Bronchial epithelial cell (primary cell): ENCODE measurements at regions not wholly inside any gene's neighbourhood (a gene's known extent, or its start where the extent isn't known, plus 50 kb on each side); places are given as distances from the start of the nearest gene placed in this dataset.
A peak's percentile ranks its signal among the peaks of the same experiment; 100 is the strongest.

Experiments
- DNase-seq: peaks from one replicate; pipeline ENCODE4 v3.0.0-alpha.2; 2010; ENCODE audit warnings: low read depth
- FAIRE-seq: peaks from 2 replicates; lab custom pipeline; 2011; peaks lifted over from hg19 to GRCh38; lab: Jason Lieb, UNC
- H3K27me3 ChIP-seq: 2 replicates; pipeline ENCODE4 v1.5.1; 2011; ENCODE audit warnings: low read length; ENCODE audit not compliant: control insufficient read depth, insufficient read depth
- H3K36me3 ChIP-seq: 2 replicates; pipeline ENCODE4 v1.5.1; 2011; ENCODE audit warnings: low read length; ENCODE audit not compliant: control insufficient read depth, insufficient read depth
- H3K4me3 ChIP-seq: 2 replicates; pipeline ENCODE4 v1.5.1; 2011; ENCODE audit warnings: mild to moderate bottlenecking, low read depth, low read length, control low read depth
- TF ChIP-seq, protein P1 (sequence below): IDR thresholded peaks from 2 replicates; pipeline ENCODE4 v1.5.1; 2011; ENCODE audit warnings: mild to moderate bottlenecking, moderate library complexity, low read length, control low read depth, inconsistent platforms; ENCODE audit not compliant: insufficient read depth, severe bottlenecking

DNA sequence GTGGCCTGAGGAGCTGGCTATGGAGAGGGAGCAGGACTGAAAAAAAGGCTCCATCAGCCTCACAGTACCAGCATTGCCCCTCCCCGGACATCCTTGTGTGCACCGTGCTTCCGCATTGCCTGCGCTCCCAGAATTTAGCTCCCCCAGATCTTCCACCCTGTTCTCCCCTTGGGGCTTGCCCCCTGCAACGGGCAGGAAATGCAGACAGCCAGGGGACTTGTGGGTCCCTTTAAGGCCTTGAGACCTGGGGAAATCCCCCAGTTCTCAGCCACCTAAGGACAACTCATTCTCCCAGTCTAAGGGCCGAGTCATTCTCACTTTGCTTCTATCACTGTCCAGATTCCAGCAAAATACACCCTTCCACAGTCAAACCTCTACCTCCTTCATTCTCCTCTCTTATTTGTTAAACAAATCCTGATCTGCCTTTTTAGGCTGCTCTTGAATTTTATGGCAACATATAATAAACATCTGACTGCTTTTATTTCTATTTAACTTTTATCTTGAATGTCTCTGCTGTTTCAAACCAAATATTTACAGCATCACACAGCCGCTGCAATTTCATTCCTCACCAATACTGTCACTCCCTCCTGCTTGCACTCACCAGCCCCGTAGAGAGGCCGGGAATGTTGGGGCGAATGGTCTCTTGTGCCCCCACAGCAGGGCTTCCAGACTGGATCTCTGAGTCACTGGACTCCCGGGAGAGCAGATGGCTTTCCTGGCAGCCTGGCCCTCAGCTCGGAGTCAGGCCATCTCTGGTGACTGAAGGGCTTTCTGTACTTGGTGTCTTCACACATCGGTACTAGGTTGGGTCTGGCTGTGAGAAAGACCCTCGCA lies 221.9 kb downstream of the TSHZ3 start:
- no peak for FAIRE-seq
- H3K36me3 ChIP-seq, result no peaks in the 10 kb centered on the region
- TF ChIP-seq, protein P1, sequence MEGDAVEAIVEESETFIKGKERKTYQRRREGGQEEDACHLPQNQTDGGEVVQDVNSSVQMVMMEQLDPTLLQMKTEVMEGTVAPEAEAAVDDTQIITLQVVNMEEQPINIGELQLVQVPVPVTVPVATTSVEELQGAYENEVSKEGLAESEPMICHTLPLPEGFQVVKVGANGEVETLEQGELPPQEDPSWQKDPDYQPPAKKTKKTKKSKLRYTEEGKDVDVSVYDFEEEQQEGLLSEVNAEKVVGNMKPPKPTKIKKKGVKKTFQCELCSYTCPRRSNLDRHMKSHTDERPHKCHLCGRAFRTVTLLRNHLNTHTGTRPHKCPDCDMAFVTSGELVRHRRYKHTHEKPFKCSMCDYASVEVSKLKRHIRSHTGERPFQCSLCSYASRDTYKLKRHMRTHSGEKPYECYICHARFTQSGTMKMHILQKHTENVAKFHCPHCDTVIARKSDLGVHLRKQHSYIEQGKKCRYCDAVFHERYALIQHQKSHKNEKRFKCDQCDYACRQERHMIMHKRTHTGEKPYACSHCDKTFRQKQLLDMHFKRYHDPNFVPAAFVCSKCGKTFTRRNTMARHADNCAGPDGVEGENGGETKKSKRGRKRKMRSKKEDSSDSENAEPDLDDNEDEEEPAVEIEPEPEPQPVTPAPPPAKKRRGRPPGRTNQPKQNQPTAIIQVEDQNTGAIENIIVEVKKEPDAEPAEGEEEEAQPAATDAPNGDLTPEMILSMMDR, result no peak
- peak; percentile 73 for DNase-seq
- H3K4me3 ChIP-seq, result no peak overlapping the region
- H3K27me3 ChIP-seq, result no peaks in the 10 kb centered on the region

DNA sequence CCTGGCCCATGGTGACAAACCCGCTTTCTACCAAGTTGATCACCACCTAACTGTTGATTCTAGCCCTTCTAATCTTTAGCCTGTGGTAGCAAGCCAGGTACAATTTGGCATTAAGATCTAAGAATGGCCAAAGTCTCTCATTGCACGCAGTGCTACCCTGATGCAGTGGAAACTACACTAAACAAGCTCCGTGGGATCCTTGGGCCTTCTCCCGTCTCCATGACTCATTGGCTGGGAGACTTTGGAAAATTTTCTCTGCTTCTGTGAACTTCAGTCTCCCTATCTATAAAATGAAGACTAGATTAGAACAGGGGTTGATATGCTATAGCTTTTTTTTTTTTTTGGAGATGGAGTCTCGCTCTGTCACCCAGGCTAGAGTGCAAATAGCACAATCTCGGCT lies 223.0 kb downstream of the TSHZ3 start:
- H3K27me3 ChIP-seq, result no peaks in the 10 kb centered on the region
- FAIRE-seq, result no peak
- TF ChIP-seq, protein P1, result no peak
- H3K36me3 ChIP-seq, result no peaks in the 10 kb centered on the region
- no peak for DNase-seq
- H3K4me3 ChIP-seq, result no peak overlapping the region

DNA sequence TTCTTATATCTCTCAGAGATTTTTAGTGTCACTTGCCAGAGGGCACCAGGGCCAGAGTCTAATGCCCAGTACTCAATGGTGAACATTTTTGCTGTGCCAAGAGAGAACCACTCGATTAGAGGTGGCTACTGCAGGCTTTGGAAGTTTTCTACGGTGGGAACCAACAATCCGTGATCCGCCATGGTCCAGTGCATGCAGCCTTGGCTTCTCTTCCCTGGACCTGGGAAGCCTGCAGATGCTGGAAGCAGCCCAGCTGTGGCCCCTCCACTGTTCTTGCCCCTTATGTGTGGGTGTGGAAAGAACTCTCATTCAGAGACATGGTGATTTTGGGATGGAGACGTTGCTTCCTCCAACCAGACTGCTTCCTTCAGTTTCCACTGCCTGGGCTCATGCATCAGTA lies 224.2 kb downstream of the TSHZ3 start:
- Histone ChIP-seq H3K4me3 (no peak overlapping the region), H3K27me3 (no peaks in the 10 kb centered on the region), H3K36me3 (no peaks in the 10 kb centered on the region)
- TF ChIP-seq, protein P1, result no peak
- DNase-seq (no peak), FAIRE-seq (no peak)

DNA sequence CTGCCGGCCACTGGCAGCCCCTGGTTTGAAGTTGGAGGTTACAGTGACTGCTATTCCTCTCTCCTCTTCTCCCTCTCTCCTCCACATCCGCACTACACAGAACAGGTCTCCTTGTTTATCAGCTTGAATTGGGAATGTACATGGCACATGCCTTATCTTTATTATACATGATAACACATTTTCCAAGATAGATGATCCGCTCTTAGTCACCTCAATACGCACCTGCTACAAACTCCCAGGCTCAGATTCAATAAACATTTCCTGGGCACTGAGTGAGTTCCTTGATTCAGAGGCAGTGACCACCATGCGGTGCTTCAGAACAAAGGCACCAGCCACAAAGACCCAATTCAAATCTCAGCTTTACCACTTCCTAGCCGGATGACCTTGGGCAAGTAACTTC lies 227.7 kb downstream of the TSHZ3 start:
- no peak for FAIRE-seq
- Histone ChIP-seq H3K27me3 (no peaks in the 10 kb centered on the region), H3K4me3 (no peak overlapping the region), H3K36me3 (no peaks in the 10 kb centered on the region)
- TF ChIP-seq, protein P1, result no peak
- DNase-seq, result no peak

DNA sequence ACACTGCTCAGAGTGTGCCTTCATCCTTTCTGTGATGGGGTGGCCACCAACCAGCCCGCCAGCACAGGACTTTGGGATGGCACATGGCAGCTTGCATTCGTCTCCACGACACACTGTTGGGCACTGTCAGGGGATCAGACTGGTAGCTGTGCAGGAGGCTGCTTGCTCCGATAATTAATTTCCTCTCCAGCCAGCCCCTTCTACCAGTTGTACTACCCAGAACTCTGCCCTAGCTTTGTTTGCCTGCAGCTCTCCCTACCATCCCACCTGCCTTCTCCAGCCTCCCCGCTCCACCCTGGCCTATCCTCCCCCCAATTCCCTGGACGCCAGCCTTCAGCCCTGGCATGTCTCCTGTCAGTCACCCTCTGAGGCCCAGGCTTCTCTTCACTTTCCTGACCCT lies 228.3 kb downstream of the TSHZ3 start:
- FAIRE-seq (peak; percentile 18), DNase-seq (no peak)
- TF ChIP-seq, protein P1, result no peak
- Histone ChIP-seq H3K27me3 (no peaks in the 10 kb centered on the region), H3K4me3 (no peak overlapping the region), H3K36me3 (no peaks in the 10 kb centered on the region)
